ENCODE measurements at regions not wholly inside any gene's neighbourhood (a gene's known extent, or its start where the extent isn't known, plus 50 kb on each side); places are given as distances from the start of the nearest gene placed in this dataset.
"Not testable (repeated sequence)": the region's sequence is repeated elsewhere in the genome, so short reads cannot be mapped to it uniquely, and the experiment has no call there.

DNA sequence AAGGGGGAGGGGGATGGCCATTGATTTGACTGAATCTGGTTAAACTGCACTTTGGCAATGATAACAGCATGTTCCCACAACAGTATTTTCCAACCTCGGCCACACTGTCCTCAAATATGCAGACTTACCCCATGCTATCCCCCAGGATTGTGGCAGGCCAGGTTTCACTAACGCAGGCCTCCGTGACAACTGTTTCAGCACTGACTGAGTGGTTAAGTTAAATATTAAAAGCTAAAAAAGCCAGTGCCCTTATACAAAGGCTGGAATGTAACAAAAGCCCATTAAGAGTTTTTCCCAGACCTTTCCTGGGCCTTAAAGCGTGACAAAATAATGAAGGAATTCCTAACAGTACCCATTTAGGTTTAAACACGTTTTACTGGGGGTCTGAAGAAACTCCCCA lies 202.9 kb downstream of the USP25 start:
- DNase-seq (ENCODE audit: low read depth): no peak

DNA sequence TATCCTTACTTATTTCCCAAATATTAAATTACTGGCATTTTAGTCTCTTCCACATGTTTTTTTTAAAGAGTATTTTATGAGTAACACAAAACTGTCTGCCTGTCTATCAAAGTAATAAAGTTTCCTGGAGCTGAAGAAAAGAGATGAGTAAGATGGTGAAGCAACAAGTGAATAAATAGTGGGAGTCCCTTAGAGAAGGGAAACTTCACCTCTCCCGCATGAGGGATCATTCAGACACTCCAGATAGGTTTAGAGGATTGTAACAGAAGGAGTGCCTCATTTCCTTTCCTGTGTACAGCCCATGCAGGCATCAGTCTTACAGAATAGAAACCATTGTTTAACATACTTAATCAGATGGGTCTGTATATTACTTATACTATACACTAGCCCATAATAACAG lies 205.7 kb downstream of the USP25 start:
- DNase-seq (ENCODE audit: low read depth): no peak

DNA sequence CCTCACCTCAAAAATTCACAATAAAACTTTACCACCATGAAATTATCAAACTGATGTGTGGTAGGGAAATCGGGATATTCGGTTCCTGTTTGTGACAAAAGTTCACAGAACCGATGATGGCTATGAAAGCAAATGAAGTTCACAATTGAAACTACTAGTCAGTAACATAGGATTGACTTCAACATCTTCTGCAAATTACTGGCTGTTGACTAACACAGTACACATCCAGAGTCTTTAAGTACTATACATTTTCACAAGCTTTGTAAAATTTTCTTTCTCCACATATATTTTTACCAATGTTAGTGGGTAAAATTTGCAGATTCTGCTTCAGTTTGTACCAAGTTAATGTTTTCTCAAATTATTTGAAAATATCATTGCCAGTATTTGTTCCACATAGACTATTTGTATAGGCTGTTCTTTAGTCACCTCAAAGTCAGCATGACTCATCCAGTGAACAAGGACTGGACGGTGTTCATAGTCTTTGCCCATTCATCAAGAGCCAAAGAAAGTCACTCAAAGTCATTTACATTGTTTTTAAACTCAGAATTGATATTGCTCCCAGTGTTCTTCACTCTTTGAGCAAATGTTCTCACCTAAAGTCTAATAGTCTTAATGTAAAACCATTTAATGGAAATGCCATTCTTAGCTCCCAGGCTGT lies 213.4 kb downstream of the USP25 start:
- DNase-seq (ENCODE audit: low read depth): no peak

DNA sequence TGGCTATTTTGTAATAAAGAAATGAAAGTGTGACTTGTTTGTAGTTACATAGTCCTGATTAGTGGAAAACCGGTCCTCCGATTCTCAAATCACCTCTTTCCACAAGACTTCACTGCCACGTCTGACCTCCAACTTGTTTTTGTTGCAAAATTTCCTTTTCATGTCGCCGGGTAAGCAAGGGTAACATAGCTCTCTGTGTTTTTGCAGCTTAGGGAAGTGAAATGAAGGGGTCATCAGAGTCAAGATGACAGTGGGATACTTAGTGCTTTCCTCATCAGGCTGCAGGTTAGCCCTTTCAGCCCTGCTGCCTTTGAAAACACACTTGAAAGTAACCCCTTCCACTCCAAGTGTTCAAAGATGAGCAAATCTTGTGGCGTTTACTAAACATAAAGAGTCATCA lies 217.9 kb downstream of the USP25 start:
- DNase-seq (ENCODE audit: low read depth): no peak

DNA sequence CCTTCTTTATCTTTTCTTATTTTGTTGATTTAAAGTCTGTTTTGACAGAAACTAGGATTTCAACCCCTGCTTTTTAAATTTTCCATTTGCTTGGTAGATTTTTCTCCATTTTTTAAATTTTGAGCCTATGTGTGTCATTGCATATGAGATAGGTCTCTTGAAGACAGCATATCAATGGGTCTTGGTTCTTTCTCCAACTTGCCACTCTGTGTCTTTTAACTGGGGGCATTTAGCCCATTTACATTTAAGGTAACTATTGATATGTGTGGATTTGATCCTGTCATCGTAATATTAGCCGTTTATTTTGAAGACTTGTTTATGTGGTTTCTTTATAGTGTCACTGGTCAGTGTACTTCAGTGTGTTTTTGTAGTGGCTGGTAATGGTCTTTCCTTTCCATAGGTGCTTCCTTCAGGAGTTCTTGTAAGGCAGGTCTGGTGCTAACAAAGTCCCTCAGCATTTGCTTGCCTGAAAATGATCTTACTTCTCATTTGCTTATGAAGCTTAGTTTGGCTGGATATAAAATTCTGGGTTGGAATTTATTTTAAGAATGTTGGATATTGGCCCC lies 223.9 kb downstream of the USP25 start:
- no peak for DNase-seq (ENCODE audit: low read depth)

DNA sequence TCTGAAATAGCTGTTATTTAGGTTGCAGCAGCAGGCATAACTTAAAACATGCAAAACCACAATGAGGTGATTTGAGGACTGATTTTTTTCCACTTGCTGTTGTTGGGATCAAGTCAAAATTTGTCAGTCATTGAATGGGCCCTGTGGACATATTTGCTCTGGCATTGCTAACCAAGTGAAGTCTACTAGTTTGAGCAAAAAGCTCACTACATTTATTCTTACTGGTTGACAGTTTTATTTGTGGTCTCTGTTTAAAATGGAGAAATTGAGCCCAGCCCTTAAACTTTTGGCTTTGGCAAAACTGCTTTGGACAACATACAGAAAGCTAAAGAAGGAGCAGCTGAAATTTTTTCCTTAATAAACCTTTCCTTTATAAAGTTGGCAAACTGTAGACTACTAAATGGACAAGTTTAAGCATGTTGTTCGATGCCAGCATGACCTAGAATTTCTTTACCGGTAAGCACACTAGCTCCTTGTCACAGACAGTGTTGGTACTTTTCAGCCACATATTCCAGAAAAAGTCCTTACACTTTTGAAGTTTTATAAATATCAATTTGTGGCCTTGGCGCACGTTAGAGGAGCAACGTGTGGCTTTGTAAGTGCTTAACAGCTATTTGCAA lies 234.6 kb downstream of the USP25 start:
- no peak for DNase-seq (ENCODE audit: low read depth)

DNA sequence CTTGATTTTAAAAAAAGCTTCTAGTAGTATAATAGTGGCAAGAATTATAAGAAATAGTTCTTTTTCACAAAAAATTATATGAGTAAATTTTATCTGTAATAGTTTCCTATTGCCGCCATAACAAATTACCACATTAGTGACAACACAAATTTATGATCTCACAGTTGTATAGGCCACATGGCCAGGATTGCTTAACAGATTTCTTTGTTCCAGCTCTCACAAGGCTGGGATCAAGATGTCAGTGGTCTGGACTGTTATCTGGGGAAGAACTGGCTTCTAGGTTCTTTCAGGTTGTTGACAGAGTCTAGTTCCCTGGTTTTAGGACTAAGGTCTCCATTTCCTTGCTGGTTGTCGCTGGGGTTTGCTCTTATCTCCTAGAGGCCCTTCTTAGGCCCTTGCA lies 236.4 kb downstream of the USP25 start:
- DNase-seq (ENCODE audit: low read depth): no peak

DNA sequence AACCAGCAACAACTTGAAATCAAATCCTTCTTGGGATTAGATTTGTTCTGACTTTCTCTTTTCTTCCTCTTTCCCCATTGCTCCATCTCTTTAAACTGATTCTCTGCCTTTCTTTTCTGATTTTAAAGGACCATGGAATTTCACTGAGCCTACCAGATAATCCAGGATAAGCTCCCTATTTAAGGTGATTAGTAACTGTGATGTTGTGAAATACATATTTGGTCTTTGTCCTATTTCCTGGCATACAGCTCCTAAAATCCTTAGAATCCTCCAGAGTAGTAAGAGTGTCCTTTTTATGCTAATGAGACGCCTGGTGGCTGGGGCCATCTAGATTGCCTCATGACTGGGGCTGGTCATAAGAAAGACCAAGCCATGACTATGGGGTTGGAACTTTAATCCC lies 236.9 kb downstream of the USP25 start:
- DNase-seq (ENCODE audit: low read depth): no peak

DNA sequence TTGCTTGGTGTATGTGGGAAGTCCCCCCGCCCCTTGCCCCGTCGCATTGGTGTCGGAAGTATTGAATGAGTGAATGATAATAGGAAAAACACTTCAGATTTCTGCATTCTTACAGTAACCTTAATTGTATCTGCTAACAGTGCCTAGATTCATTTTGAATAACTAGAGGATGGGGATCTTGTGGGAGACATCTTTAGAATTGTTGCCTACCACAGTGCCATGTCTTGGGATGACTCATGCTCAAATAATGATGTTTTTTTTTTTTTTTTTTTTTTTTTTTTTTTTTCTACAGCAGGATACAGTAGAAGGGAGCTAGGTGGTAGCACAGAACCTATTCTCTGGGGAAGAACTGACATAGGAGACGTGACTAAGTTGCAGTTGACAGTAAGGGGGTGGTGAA lies 237.9 kb downstream of the USP25 start:
- DNase-seq (ENCODE audit: low read depth): no peak

DNA sequence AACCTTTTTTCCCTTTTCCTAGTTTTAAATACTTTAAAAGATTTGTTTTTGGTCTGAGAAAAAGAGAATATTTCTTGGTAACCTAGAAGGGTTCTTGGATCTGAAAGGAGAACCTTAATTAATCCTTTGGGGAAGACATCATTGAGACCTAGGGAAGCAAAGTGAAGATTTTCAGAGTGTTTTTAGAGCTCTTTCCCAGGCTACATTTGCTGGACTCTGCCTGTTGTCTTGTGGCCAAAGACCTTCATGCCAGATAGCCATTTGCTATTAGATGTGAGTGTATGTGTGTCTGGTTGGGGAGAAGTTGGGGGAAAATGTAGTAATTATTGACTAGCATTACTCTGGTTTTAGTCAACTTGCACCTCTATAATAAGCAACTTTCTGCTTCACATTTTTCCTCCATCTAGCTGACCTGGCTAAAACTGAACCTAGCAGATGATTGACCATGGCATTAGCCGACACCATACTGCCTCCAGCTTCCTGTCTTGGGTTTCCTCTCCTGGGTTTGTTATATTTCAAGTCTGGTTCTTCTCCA lies 239.1 kb downstream of the USP25 start:
- DNase-seq (ENCODE audit: low read depth): no peak

DNA sequence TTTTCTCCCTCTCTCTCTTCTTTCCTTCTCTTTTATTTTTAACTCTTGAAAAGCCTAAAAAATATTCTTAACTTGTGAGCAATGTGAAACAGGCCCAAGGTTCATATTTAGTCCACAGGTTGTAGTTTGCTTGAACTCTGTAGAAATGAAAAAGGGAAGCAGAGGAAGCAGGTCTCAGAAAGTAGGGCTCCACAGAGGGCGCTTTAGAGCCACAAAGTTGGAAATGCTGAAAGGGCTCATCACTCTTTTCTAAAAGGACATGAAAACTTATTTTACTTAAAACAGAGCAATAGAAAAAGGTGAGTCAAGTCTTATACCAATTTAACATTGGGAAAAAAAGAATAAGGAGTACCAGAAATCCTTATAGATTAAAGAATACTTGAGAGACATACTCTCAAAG lies 247.0 kb downstream of the USP25 start:
- no peak for DNase-seq (ENCODE audit: low read depth)

DNA sequence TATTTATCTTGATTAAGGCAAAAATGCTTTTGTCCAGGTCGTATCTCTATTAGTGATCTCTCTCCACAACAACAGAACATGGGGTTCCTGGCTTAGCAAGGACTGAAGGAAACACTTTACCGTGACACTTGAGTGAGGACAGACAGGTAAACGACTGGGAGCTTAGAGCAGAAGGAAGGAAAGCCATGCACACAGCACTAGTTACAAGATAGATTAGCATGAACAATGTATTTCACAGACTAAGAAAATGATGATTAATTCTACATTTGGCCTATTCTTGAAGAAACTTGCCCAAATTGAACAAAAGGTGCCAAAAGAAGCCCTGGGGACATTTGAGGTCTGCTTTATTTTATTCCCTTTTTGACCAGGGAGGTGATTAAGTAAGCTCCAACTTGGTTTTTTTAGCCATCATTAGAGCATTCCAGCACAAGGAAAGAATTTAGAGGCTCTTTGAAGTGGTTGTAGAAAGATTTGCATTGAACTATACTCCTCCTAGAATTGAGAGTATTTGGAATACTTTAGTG lies 248.5 kb downstream of the USP25 start:
- DNase-seq (ENCODE audit: low read depth): no peak

DNA sequence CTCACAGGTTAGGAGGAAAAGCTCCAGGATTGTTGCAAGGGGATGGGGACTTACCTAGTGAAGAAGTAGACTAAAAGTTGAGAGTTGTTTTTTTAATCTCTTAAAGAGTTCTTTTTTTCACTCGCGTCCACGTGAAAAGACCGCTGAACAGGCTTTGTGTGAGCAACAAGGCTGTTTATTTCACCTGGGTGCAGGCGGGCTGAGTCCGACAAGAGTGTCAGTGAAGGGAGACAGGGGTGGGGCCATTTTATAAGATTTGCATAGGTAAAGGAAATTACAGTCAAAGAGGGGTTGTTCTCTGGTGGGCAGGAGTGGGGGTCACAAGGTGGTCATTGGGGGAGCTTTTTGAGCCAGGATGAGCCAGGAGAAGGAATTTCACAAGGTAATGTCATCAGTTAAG lies 249.7 kb downstream of the USP25 start:
- not testable (repeated sequence) for DNase-seq (ENCODE audit: low read depth)

DNA sequence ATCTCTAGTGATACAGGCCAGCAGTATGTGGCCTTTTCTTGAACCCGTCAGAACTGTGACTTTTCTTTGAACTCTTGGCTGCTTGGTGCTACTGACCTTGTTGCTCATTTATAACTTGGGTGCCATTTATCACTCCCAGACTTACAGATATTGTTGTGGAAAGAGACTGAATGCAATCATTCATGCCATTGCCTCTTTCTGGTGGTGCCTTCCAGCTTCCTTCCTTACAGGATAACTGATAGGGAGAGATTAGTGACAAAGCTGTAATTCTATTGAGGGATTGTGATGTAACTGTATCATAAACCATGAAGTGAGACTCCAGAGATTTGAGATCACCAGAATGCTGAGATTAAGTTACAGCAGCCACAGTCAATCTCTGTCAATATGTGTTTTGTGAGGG lies 256.5 kb downstream of the USP25 start:
- no peak for DNase-seq (ENCODE audit: low read depth)

DNA sequence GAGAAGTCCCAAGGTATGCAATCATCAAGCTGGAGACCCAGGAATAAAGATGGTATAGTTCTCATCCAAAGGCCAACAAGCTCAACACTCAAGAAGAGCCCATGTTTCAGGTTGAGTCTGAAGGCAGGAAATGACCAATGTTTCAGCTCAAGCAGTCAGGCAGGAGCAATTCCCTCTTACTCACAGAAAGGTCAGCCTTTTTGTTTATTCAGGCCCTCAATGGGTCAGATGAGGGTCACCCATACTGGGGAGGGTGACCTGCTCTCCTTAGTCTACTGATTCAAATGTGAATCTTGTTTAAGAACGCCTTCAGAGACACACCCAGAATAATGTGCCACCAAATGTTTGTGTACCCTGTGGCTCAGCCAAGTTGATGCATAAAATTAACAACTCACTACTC lies 262.4 kb downstream of the USP25 start:
- DNase-seq (ENCODE audit: low read depth): no peak

DNA sequence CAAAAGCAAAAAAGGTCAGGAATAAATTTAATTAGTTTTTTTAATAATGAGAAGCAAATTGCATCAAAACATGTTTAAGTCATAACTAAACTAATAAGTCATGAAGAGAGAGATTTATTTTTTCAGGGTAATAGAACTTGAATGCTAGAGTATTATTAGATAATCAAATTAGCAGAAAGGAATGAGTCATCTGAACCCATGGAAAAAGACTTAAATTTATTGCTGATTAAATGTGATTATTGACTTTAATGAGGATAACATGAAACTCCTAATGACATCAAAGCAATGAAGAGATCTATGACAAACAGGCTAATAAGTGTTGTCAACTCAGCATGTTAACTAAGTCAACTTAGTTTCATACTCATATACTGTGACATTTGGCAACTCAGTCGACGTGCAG lies 264.2 kb downstream of the USP25 start:
- no peak for DNase-seq (ENCODE audit: low read depth)

DNA sequence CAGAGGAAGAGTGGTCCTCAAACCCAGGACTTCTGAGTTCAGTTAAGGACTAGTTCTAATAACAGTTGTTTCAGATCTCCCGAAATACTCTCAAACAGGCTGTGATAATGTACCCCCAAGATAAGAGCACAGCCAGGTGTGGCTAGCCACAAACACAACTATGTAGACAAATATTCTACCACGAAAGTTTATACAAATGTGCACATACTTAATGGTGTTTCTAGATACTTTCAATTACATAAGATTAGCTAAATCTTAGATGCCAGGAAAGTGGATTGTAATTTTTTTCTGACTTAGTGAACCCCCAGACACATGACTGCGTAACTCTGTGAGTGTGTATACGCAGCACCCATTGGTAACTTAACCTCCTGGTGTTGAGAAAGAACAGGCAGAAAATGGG lies 270.0 kb downstream of the USP25 start:
- DNase-seq (ENCODE audit: low read depth): no peak

DNA sequence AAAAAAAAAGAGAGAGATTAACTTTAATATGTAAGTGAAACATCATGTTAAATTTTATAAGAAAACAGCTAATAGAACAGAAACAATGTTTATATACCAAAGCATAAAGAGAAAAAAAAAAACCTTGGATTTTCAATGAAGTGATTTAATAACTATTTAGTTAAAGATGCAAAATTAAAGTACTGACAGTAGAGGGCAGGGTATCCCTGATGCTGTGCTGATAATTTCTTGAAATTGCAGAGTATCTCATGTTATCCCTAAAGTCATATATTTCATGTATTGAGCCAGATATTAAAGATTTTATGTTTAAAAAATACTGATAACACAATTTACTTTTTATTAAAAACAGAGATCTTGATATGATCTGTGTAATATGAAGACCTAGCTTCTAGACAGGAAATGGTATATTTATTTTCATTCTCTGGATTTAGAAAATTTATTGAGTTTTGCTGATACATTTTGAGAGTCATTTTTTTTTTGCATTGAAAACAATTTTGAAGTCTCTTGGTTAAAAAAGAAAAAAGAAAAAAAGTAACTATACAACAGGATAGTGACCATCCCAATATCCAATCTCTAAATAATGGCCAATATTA lies 273.2 kb downstream of the USP25 start:
- DNase-seq (ENCODE audit: low read depth): no peak

DNA sequence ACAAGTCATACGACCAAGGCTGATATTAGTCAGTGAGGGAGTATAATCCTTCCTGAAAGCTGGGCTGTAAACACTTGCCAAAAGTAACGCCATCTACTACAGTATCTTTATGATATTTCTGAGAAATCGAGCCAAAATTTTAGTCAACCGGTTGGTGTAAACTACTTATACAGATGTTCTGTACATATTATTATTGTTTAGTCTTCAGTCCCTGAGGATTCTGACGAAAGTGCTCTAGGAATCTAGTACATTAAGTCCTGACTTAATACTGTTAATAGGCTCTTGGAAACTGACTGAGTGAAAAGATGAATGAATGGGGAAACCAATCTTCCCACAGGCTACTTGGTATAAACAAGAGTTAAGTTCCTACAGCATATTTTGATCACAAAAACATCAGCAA lies 274.3 kb downstream of the USP25 start:
- DNase-seq (ENCODE audit: low read depth): no peak

DNA sequence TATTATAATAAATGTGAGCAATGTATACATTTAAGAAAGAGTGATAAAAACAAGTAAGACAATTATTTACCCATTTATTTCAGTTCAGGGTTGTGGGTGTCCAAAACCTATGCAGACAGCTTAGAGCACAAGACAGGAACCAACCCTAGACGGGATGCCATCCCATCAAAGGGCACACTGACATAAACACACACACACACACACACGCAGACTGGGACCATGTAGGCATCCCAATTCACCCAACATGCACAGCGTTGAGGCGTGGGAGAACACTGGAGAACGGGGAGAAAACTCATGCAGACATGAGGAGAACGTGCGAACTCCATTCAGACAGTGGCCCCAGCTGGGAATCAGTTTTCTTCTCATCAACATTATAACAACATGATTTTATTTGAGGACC lies 274.7 kb downstream of the USP25 start:
- DNase-seq (ENCODE audit: low read depth): no peak

DNA sequence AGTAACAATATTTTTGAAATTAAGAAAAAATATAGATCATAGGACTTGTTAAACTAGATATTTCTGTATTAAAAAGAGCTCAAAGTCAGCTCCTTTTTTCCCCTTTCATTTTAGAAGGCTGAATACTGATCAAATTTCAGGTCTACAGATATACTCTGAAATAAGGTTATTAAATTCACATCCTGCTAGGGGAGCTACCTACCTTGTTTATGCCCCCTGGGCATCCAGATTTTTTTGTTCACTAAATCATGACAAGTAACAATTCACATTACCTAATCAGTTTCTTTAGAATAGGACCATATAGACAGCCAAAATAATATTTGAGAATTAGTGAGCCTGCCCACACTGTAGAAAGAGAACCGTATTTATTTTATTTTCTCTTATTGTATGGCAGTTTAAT lies 276.2 kb downstream of the USP25 start:
- no peak for DNase-seq (ENCODE audit: low read depth)

DNA sequence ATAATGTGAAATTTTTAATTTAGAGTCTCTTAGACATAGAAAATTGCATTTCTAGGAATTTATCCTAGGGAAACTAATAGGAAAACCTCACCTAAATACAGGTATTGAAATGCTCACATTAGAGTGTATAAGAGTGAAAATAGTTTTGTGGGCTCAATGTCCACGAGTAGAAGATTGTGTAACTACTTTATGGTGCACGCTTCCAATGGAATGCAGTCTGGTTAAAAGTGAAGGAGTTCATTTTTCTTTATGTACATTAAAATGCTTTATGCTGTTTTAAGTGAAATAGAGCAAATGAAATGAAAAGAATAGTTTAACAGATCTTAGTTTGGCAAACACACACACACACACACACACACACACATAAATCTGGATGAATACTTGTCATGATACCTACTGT lies 278.2 kb downstream of the USP25 start:
- no peak for DNase-seq (ENCODE audit: low read depth)

DNA sequence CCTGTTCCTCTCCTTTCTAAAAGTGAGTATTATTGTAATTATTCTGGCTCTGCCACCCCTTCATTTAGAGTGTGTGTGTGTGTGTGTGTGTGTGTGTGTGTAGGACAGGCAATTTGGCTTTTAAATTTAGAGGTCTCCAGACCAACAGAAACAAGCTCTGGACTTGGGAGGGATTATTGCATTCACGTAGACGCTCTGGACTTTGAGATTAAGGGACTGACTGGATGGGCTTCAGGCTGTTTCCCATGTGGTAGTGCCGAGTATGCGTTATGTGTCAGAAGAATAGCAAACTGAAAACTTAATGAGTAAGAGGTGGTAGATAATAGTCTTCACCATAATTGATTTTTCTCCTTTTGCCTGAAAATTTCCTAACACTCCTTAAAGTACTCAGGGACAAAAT lies 281.9 kb downstream of the USP25 start:
- DNase-seq (ENCODE audit: low read depth): no peak

Data from activated T-cell treated with anti-CD3 and anti-CD28 coated beads for 24 hours (primary cell).